Activated CD4-positive, alpha-beta T cell treated with anti-CD3 and anti-CD28 coated beads for 36 hours (primary cell): ENCODE measurements at regions not wholly inside any gene's neighbourhood (a gene's known extent, or its start where the extent isn't known, plus 50 kb on each side); places are given as distances from the start of the nearest gene placed in this dataset.

Experiments used
- ATAC-seq: fragments of 200-7000 bp; cut with Tn5 transposase; one replicate; pipeline ENCODE4 v1.10.0; 2021; ENCODE audit warnings: mild to moderate bottlenecking, moderate library complexity
- CTCF ChIA-PET: fragments of 350-600 bp; sonication (Branson Sonifier 250); formaldehyde crosslinking; loops from one replicate; lab custom pipeline; 2021; ENCODE audit warnings: antibody characterized with exemption; lab: Charles Lee
- POLR2A ChIA-PET: fragments of 350-600 bp; sonication (Branson Sonifier 250); formaldehyde crosslinking; loops from one replicate; lab custom pipeline; 2021; ENCODE audit warnings: antibody characterized with exemption, inconsistent platforms; lab: Charles Lee
- DNase-seq: peaks from one replicate; pipeline ENCODE4 v3.0.0-alpha.2; 2020
- H3K27ac Mint-ChIP-seq: one replicate; pipeline ENCODE4 v1.8.0; 2021; ENCODE audit warnings: mixed read lengths
- H3K27me3 Mint-ChIP-seq: one replicate; pipeline ENCODE4 v1.8.0; 2021; ENCODE audit warnings: mixed read lengths
- H3K36me3 Mint-ChIP-seq: one replicate; pipeline ENCODE4 v1.8.0; 2021; ENCODE audit warnings: low read depth, mixed read lengths
- H3K4me1 Mint-ChIP-seq: one replicate; pipeline ENCODE4 v1.8.0; 2021; ENCODE audit warnings: mixed read lengths
- H3K4me3 Mint-ChIP-seq: one replicate; pipeline ENCODE4 v1.8.0; 2021; ENCODE audit warnings: mild to moderate bottlenecking, moderate library complexity, mixed read lengths
- H3K9me3 Mint-ChIP-seq: one replicate; pipeline ENCODE4 v1.8.0; 2021; ENCODE audit warnings: low read depth, mixed read lengths
- intact Hi-C, 2 experiments: fragments of 100-400 bp; cut with DNase I in 1 of 2; cut with micrococcal nuclease in 1 of 2; formaldehyde crosslinking; loops; one replicate each; pipeline versions ENCODE4 v1.14.2 to v1.15.1; 2022 to 2024; cut with DNase I, micrococcal nuclease

- H3K27me3 Mint-ChIP-seq: peaks cover 3% of the 10 kb centered on the region
- CTCF ChIA-PET: no interaction called here
Measured at GRCh38 chr18:45119876-45120275, 439.2 kb downstream of the SETBP1 start.

GRCh38 chr18:45121146-45121545, 440.5 kb downstream of the SETBP1 start:
- Mint-ChIP-seq H3K9me3 (no peaks in the 10 kb centered on the region), H3K27me3 (no peaks in the 10 kb centered on the region), H3K4me1 (no peaks in the 10 kb centered on the region), H3K4me3 (no peak overlapping the region), H3K27ac (no peak overlapping the region), H3K36me3 (no peaks in the 10 kb centered on the region)
- ATAC-seq (no peak), DNase-seq (no peak)
- CTCF ChIA-PET: interaction anchor here (0.7 kb wide), 1 partner anchor 295 kb away, joined by 4 read pairs; no protein-coding TSS in a partner anchor
- intact Hi-C loops: no loop called here
- POLR2A ChIA-PET: no interaction called here

More at GRCh38 chr18:45119876-45120275, 439.2 kb downstream of the SETBP1 start:
- Mint-ChIP-seq H3K36me3 (no peaks in the 10 kb centered on the region), H3K4me1 (no peaks in the 10 kb centered on the region), H3K27ac (no peak overlapping the region), H3K4me3 (no peak overlapping the region), H3K9me3 (no peaks in the 10 kb centered on the region)
- POLR2A ChIA-PET: no interaction called here
- intact Hi-C loops: no loop called here
- DNase-seq (no peak), ATAC-seq (no peak)

- DNase-seq (no peak), ATAC-seq (no peak)
- ChIA-PET POLR2A (interaction anchor here (0.6 kb wide), 1 partner anchor 45 kb away, joined by 3 read pairs; no protein-coding TSS in a partner anchor), CTCF (no interaction called here)
- intact Hi-C loops: no loop called here
- Mint-ChIP-seq H3K9me3 (no peaks in the 10 kb centered on the region), H3K4me3 (no peak overlapping the region), H3K27ac (no peak overlapping the region), H3K4me1 (no peaks in the 10 kb centered on the region), H3K27me3 (no peaks in the 10 kb centered on the region), H3K36me3 (no peaks in the 10 kb centered on the region)
Measured at GRCh38 chr18:45122506-45122905, 441.8 kb downstream of the SETBP1 start.

GRCh38 chr18:45127405-45127804, 446.7 kb downstream of the SETBP1 start:
- Mint-ChIP-seq H3K4me3 (no peak overlapping the region), H3K9me3 (peaks cover 2% of the 10 kb centered on the region), H3K4me1 (no peaks in the 10 kb centered on the region), H3K27ac (no peak overlapping the region), H3K36me3 (no peaks in the 10 kb centered on the region), H3K27me3 (peaks cover 8% of the 10 kb centered on the region)
- intact Hi-C loops: no loop called here
- POLR2A ChIA-PET: no interaction called here
- CTCF ChIA-PET: no interaction called here
- ATAC-seq (no peak), DNase-seq (no peak)

GRCh38 chr18:45133276-45133675, 452.6 kb downstream of the SETBP1 start:
- intact Hi-C loops: no loop called here
- H3K4me3 Mint-ChIP-seq: no peak overlapping the region

GRCh38 chr18:45136381-45137086, 455.8 kb downstream of the SETBP1 start:
- CTCF ChIA-PET: no interaction called here
- H3K36me3 Mint-ChIP-seq: no peaks in the 10 kb centered on the region
- H3K4me3 Mint-ChIP-seq: no peak overlapping the region
- POLR2A ChIA-PET: interaction anchor here (0.5 kb wide), 1 partner anchor 1223 kb away, joined by 3 read pairs; no protein-coding TSS in a partner anchor
- no peaks in the 10 kb centered on the region for H3K4me1 Mint-ChIP-seq
- no peak overlapping the region for H3K27ac Mint-ChIP-seq
- H3K27me3 Mint-ChIP-seq: no peaks in the 10 kb centered on the region
- intact Hi-C loops: no loop called here
- no peak for DNase-seq
- H3K9me3 Mint-ChIP-seq: no peaks in the 10 kb centered on the region
- ATAC-seq: no peak

More at GRCh38 chr18:45133276-45133675, 452.6 kb downstream of the SETBP1 start:
- no peaks in the 10 kb centered on the region for H3K36me3 Mint-ChIP-seq
- ATAC-seq (no peak), DNase-seq (no peak)
- H3K27me3 Mint-ChIP-seq: peaks cover 8% of the 10 kb centered on the region
- no peak overlapping the region for H3K27ac Mint-ChIP-seq
- H3K9me3 Mint-ChIP-seq: peaks cover 2% of the 10 kb centered on the region
- H3K4me1 Mint-ChIP-seq: no peaks in the 10 kb centered on the region
- POLR2A ChIA-PET: no interaction called here
- CTCF ChIA-PET: no interaction called here

GRCh38 chr18:45137087-45137419, 456.4 kb downstream of the SETBP1 start:
- ATAC-seq: no peak
- ChIA-PET CTCF (no interaction called here), POLR2A (no interaction called here)
- no peak overlapping the region for H3K4me3 Mint-ChIP-seq
- H3K27me3 Mint-ChIP-seq: no peaks in the 10 kb centered on the region
- H3K4me1 Mint-ChIP-seq: no peaks in the 10 kb centered on the region
- no peaks in the 10 kb centered on the region for H3K9me3 Mint-ChIP-seq
- H3K27ac Mint-ChIP-seq: no peak overlapping the region
- no peaks in the 10 kb centered on the region for H3K36me3 Mint-ChIP-seq
- no peak for DNase-seq
- intact Hi-C loops: no loop called here

GRCh38 chr18:45139478-45139877, 458.8 kb downstream of the SETBP1 start:
- Mint-ChIP-seq H3K27me3 (no peaks in the 10 kb centered on the region), H3K4me1 (no peaks in the 10 kb centered on the region), H3K9me3 (no peaks in the 10 kb centered on the region), H3K27ac (no peak overlapping the region), H3K36me3 (no peaks in the 10 kb centered on the region), H3K4me3 (no peak overlapping the region)
- POLR2A ChIA-PET: no interaction called here
- intact Hi-C loops: no loop called here
- CTCF ChIA-PET: no interaction called here
- no peak for ATAC-seq
- DNase-seq: no peak

- Mint-ChIP-seq H3K27ac (no peak overlapping the region), H3K36me3 (no peaks in the 10 kb centered on the region), H3K27me3 (no peaks in the 10 kb centered on the region), H3K9me3 (no peaks in the 10 kb centered on the region), H3K4me1 (no peaks in the 10 kb centered on the region), H3K4me3 (no peak overlapping the region)
- ChIA-PET CTCF (no interaction called here), POLR2A (no interaction called here)
- no peak for DNase-seq
- intact Hi-C loops: no loop called here
- no peak for ATAC-seq
Measured at GRCh38 chr18:45142868-45143267, 462.2 kb downstream of the SETBP1 start.

- ChIA-PET CTCF (no interaction called here), POLR2A (no interaction called here)
- Mint-ChIP-seq H3K4me1 (no peaks in the 10 kb centered on the region), H3K9me3 (no peaks in the 10 kb centered on the region), H3K27me3 (peaks cover 4% of the 10 kb centered on the region), H3K4me3 (no peak overlapping the region), H3K36me3 (no peaks in the 10 kb centered on the region), H3K27ac (no peak overlapping the region)
- no peak for DNase-seq
- ATAC-seq: no peak
- intact Hi-C loops: no loop called here
Measured at GRCh38 chr18:45149712-45150111, 465.6 kb upstream of the SLC14A2 start.

GRCh38 chr18:45151645-45152044, 463.6 kb upstream of the SLC14A2 start:
- DNase-seq: no peak
- H3K27ac Mint-ChIP-seq: no peak overlapping the region
- H3K4me3 Mint-ChIP-seq: no peak overlapping the region
- POLR2A ChIA-PET: no interaction called here
- H3K4me1 Mint-ChIP-seq: no peaks in the 10 kb centered on the region
- no peak for ATAC-seq
- CTCF ChIA-PET: no interaction called here
- H3K36me3 Mint-ChIP-seq: no peaks in the 10 kb centered on the region
- H3K27me3 Mint-ChIP-seq: peaks cover 4% of the 10 kb centered on the region
- no peaks in the 10 kb centered on the region for H3K9me3 Mint-ChIP-seq
- intact Hi-C loops: no loop called here

- intact Hi-C loops: no loop called here
- Mint-ChIP-seq H3K27ac (no peak overlapping the region), H3K4me1 (no peaks in the 10 kb centered on the region), H3K4me3 (no peak overlapping the region), H3K9me3 (no peaks in the 10 kb centered on the region), H3K36me3 (no peaks in the 10 kb centered on the region), H3K27me3 (peaks cover 6% of the 10 kb centered on the region)
- ChIA-PET CTCF (no interaction called here), POLR2A (no interaction called here)
- DNase-seq (no peak), ATAC-seq (no peak)
Measured at GRCh38 chr18:45155526-45155925, 459.8 kb upstream of the SLC14A2 start.
